K562 (cell line): ENCODE measurements at regions not wholly inside any gene's neighbourhood (a gene's known extent, or its start where the extent isn't known, plus 50 kb on each side); places are given as distances from the start of the nearest gene placed in this dataset.
A peak's percentile ranks its signal among the peaks of the same experiment; 100 is the strongest.

Source experiments
- ATAC-seq: fragments of 200-7000 bp; cut with Tn5 transposase; 3 replicates; pipeline ENCODE4 v1.9.1; 2020; ENCODE audit warnings: moderate library complexity
- BruUV-seq: library from RNA; stranded (reverse); fragments of 400-500 nt; replicated peaks from 2 replicates; lab custom pipeline; 2021; lab: Mats Ljungman, UMichigan
- CTCF ChIA-PET: fragments of 300-600 bp; formaldehyde crosslinking; extraction: SDS; loops from one replicate; lab custom pipeline; 2021; ENCODE audit warnings: low intra/inter-chr PET ratio; lab: Yijun Ruan, JAX
- POLR2A ChIA-PET: fragments of 300-600, 350-650 bp; sonication (Branson Sonifier 250); formaldehyde crosslinking; extraction: SDS; loops from one replicate; lab custom pipeline; 2021; ENCODE audit warnings: antibody characterized with exemption, inconsistent platforms; lab: Yijun Ruan, JAX
- DNase-seq, 4 experiments: peaks; one replicate each; pipeline versions ENCODE4 v3.0.0 to v3.0.0-alpha.2; 2011 to 2018; ENCODE audit warnings: low spot score in 3 of 4, mixed read lengths in 3 of 4; ENCODE audit errors: extremely low read depth in 1 of 4
- FAIRE-seq: peaks from 2 replicates; lab custom pipeline; 2011; peaks lifted over from hg19 to GRCh38; lab: Jason Lieb, UNC
- H2AFZ ChIP-seq: 2 replicates; pipeline ENCODE4 v1.6.0; 2011; ENCODE audit warnings: low read depth, low read length, control low read depth, inconsistent platforms
- H3K27ac ChIP-seq: fragments of 200-600 bp; 3 replicates; pipeline ENCODE4 v1.8.0; 2011; ENCODE audit warnings: low read depth, mild to moderate bottlenecking, control low read depth, inconsistent platforms, low read length, moderate library complexity, mixed read lengths; ENCODE audit errors: extremely low read depth
- H3K27me3 ChIP-seq, 2 experiments: fragments of 300-600 bp in 1 of 2; 2 replicates in 1 of 2; 3 replicates in 1 of 2; pipeline versions ENCODE4 v1.6.0 to v1.8.0; 2011; ENCODE audit warnings: inconsistent platforms in 2 of 2, low read length in 2 of 2, mild to moderate bottlenecking in 1 of 2, mixed read lengths in 1 of 2, moderate library complexity in 1 of 2; ENCODE audit not compliant: control insufficient read depth in 2 of 2, insufficient read depth in 2 of 2
- H3K36me3 ChIP-seq: fragments of 300-600 bp; 3 replicates; pipeline ENCODE4 v1.8.0; 2011; ENCODE audit warnings: mild to moderate bottlenecking, low read length, inconsistent platforms; ENCODE audit not compliant: control insufficient read depth, insufficient read depth
- H3K4me1 ChIP-seq, 2 experiments: fragments of 200-600 bp in 1 of 2; replicated peaks in 1 of 2; 2 replicates in 1 of 2; 3 replicates in 1 of 2; pipeline versions ENCODE4 v1.5.1 to v1.8.0; 2011; ENCODE audit warnings: inconsistent platforms in 2 of 2, low read length in 2 of 2, mild to moderate bottlenecking in 1 of 2, mixed read lengths in 1 of 2, moderate library complexity in 1 of 2; ENCODE audit not compliant: control insufficient read depth in 2 of 2, insufficient read depth in 2 of 2
- H3K4me2 ChIP-seq: 2 replicates; pipeline ENCODE4 v1.6.1; 2011; ENCODE audit warnings: low read length, control low read depth, inconsistent platforms, mixed read lengths; ENCODE audit not compliant: insufficient read depth
- H3K4me3 ChIP-seq: fragments of 200-600 bp; sonication (generic), shearing (Covaris generic); 2 replicates; pipeline ENCODE4 v1.5.1; 2016; ENCODE audit warnings: control low read depth, inconsistent platforms
- H3K79me2 ChIP-seq: fragments of 200-600 bp; 3 replicates; pipeline ENCODE4 v1.8.0; 2011; ENCODE audit warnings: low read length, inconsistent platforms; ENCODE audit not compliant: control insufficient read depth, insufficient read depth
- H3K9ac ChIP-seq, 2 experiments: 2 replicates each; pipeline versions ENCODE4 v1.6.0 to v1.6.1; 2011; ENCODE audit warnings: low read depth in 2 of 2, low read length in 2 of 2, control low read depth in 1 of 2, inconsistent platforms in 1 of 2, mild to moderate bottlenecking in 1 of 2, mixed read lengths in 1 of 2; ENCODE audit not compliant: insufficient read depth in 1 of 2
- H3K9me1 ChIP-seq: one replicate; pipeline ENCODE4 v1.6.0; 2011; ENCODE audit warnings: inconsistent platforms, mild to moderate bottlenecking, low read length, moderate library complexity; ENCODE audit not compliant: control insufficient read depth, insufficient read depth
- H3K9me3 ChIP-seq: replicated peaks from 2 replicates; pipeline ENCODE4 v1.5.1; 2011; ENCODE audit warnings: low read depth, low read length, inconsistent platforms; ENCODE audit not compliant: control insufficient read depth, insufficient read depth
- H4K20me1 ChIP-seq: replicated peaks from 2 replicates; pipeline ENCODE4 v1.6.1; 2011; ENCODE audit warnings: low read length, inconsistent platforms, mixed read lengths; ENCODE audit not compliant: control insufficient read depth, insufficient read depth
- ATF1 ChIP-seq, 2 experiments: fragments of 450-650 bp in 1 of 2; IDR thresholded peaks; 2 replicates each; pipeline ENCODE4 v1.6.1; 2016; ENCODE audit warnings: missing compliant biosample characterization in 1 of 2, missing genetic modification characterization in 1 of 2
- CBX8 ChIP-seq: fragments of 200-600 bp; sonication (generic); IDR thresholded peaks from 2 replicates; pipeline ENCODE4 v1.6.1; 2012; ENCODE audit warnings: borderline replicate concordance, mixed run types, low read depth, mild to moderate bottlenecking, moderate library complexity, mixed read lengths, low read length, control low read depth, inconsistent platforms; ENCODE audit not compliant: poor library complexity, severe bottlenecking; ENCODE audit errors: extremely low read depth
- CREB1 ChIP-seq, 2 experiments: sonication (generic) in 1 of 2; formaldehyde crosslinking in 1 of 2; IDR thresholded peaks; 2 replicates each; pipeline versions ENCODE4 v1.6.1 to v1.8.0; 2012 to 2022; ENCODE audit warnings: inconsistent platforms in 1 of 2, mild to moderate bottlenecking in 1 of 2, missing genetic modification reagents in 1 of 2, moderate library complexity in 1 of 2
- HNRNPUL1 ChIP-seq: fragments of 200-400 bp; formaldehyde crosslinking; IDR thresholded peaks from 2 replicates; pipeline ENCODE4 v1.6.1; 2017; ENCODE audit warnings: low read length
- KAT7 ChIP-seq: sonication (generic); formaldehyde crosslinking; IDR thresholded peaks from 2 replicates; pipeline ENCODE4 v1.8.0; 2022; ENCODE audit warnings: missing genetic modification reagents, mild to moderate bottlenecking, borderline replicate concordance
- MIER1 ChIP-seq: fragments of 450-650 bp; IDR thresholded peaks from 2 replicates; pipeline ENCODE4 v1.6.1; 2016; ENCODE audit warnings: antibody characterized with exemption, mild to moderate bottlenecking, low read depth
- NCOA6 ChIP-seq: fragments of 450-650 bp; IDR thresholded peaks from 2 replicates; pipeline ENCODE4 v1.6.1; 2017; ENCODE audit warnings: mild to moderate bottlenecking
- RAD21 ChIP-seq, 2 experiments: fragments of 250-450 bp in 1 of 2; fragments of 450-650 bp in 1 of 2; sonication (Bioruptor Pico) in 1 of 2; formaldehyde crosslinking in 1 of 2; IDR thresholded peaks in 1 of 2; conservative IDR thresholded peaks in 1 of 2; 2 replicates each; pipeline versions ENCODE4 v1.4.0 to v1.8.0; 2020 to 2022; ENCODE audit warnings: mild to moderate bottlenecking in 2 of 2, moderate library complexity in 1 of 2
- SETDB1 ChIP-seq: IDR thresholded peaks from one replicate; pipeline ENCODE4 v1.6.1; 2012; ENCODE audit warnings: low read length, control low read depth, inconsistent platforms
- SMC3 ChIP-seq: conservative IDR thresholded peaks from 2 replicates; pipeline ENCODE4 v1.6.1; 2011; ENCODE audit warnings: low read depth, low read length, improper control_type of control experiment; ENCODE audit not compliant: insufficient read depth
- WGBS: fragments of 100-300 bp; shearing (Covaris generic); methylation state at CpG from one replicate; pipeline ENCODE4 v1.1.6; 2016; ENCODE audit warnings: low coverage, mixed read lengths; ENCODE audit not compliant: insufficient coverage; ENCODE audit errors: missing lambda C conversion rate; 5-methylcytosine and 5-hydroxymethylcytosine counted together
- in situ Hi-C: fragments of 300-500 bp; cut with MboI; formaldehyde crosslinking; loops from 4 replicates; pipeline ENCODE4 v1.15.0; 2018; ENCODE audit warnings: inconsistent platforms, mixed read lengths
- intact Hi-C: fragments of 100-400 bp; cut with micrococcal nuclease; formaldehyde crosslinking; loops from 2 replicates; pipeline ENCODE4 v1.14.2; 2022
- TF ChIP-seq, protein P1 (sequence below), 2 experiments: fragments of 450-650 bp in 1 of 2; sonication (generic) in 1 of 2; formaldehyde crosslinking in 1 of 2; IDR thresholded peaks in 1 of 2; conservative IDR thresholded peaks in 1 of 2; 2 replicates each; pipeline versions ENCODE4 v1.6.1 to v1.8.1; 2016 to 2023; ENCODE audit warnings: mild to moderate bottlenecking in 2 of 2, moderate library complexity in 2 of 2, inconsistent platforms in 1 of 2, missing genetic modification reagents in 1 of 2
- TF ChIP-seq, protein P2 (sequence below), 3 experiments: IDR thresholded peaks in 2 of 3; conservative IDR thresholded peaks in 1 of 3; 2 replicates each; pipeline ENCODE4 v1.5.1; 2011 to 2012; ENCODE audit warnings: low read length in 3 of 3, mild to moderate bottlenecking in 3 of 3, control low read depth in 2 of 3, improper control_type of control experiment in 1 of 3, inconsistent platforms in 1 of 3, low read depth in 1 of 3, mixed read lengths in 1 of 3, moderate library complexity in 1 of 3; ENCODE audit not compliant: insufficient read depth in 2 of 3

DNA sequence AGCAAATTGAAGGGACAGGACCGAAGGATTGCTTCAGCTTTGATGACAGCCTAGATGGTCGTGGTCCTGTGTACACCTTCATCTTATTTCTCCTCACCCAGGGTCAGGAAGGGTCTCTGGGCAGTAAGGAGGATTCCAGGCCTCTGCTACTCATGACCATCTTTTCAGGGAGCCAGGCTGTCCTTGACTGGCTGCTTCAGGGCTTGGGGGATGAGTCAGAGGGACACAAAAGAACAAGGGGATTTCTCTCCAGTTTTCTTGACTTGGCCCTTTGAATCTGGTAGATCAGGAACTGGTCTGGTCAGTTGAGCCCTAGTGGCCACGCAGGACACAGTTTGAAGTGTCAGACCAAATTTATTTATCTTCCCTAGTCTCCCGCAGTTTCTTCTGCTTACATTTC, 402.1 kb upstream of the CHD6 start:
- Histone ChIP-seq H3K79me2 (no peaks in the 10 kb centered on the region), H3K27ac (no peak overlapping the region), H3K4me3 (no peak overlapping the region), H3K36me3 (no peaks in the 10 kb centered on the region), H3K9me1 (no peaks in the 10 kb centered on the region), H2AFZ (no peak overlapping the region), H3K4me2 (no peak overlapping the region), H3K9me3 (no peaks in the 10 kb centered on the region), H3K4me1 (no peaks in the 10 kb centered on the region), H3K27me3 (no peaks in the 10 kb centered on the region), H4K20me1 (no peaks in the 10 kb centered on the region), H3K9ac (no peak overlapping the region)
- in situ Hi-C loops (no loop called here), intact Hi-C loops (loop anchor here (10.0 kb wide), 1 partner anchor 1164 kb away; the partner anchor contains the start of gene PTPRT)
- FAIRE-seq = no peak
- no TSS peak for BruUV-seq
- CTCF ChIA-PET = no interaction called here
- no peak for ATAC-seq
- TF ChIP-seq MIER1 (no peak), SETDB1 (no peak), NCOA6 (no peak), CBX8 (no peak), KAT7 (no peak)
- DNase-seq = no peak
- POLR2A ChIA-PET = no interaction called here
- WGBS = 2% methylated on average over 4 of the region's 4 CpGs

GRCh38 chr20:42018979-42019378, 400.8 kb upstream of the CHD6 start:
- CTCF ChIA-PET = no interaction called here
- no peak for FAIRE-seq
- TF ChIP-seq, protein P1, sequence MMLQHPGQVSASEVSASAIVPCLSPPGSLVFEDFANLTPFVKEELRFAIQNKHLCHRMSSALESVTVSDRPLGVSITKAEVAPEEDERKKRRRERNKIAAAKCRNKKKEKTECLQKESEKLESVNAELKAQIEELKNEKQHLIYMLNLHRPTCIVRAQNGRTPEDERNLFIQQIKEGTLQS (IDR thresholded peaks at IDR 0.05) = 0 out of 2 replicates have a peak, but pooled peaks have one; percentile 12
- TF ChIP-seq, protein P1 (CRISPR knock-in tag; conservative IDR thresholded peaks at IDR 0.05) = no peak
- TF ChIP-seq, protein P2, sequence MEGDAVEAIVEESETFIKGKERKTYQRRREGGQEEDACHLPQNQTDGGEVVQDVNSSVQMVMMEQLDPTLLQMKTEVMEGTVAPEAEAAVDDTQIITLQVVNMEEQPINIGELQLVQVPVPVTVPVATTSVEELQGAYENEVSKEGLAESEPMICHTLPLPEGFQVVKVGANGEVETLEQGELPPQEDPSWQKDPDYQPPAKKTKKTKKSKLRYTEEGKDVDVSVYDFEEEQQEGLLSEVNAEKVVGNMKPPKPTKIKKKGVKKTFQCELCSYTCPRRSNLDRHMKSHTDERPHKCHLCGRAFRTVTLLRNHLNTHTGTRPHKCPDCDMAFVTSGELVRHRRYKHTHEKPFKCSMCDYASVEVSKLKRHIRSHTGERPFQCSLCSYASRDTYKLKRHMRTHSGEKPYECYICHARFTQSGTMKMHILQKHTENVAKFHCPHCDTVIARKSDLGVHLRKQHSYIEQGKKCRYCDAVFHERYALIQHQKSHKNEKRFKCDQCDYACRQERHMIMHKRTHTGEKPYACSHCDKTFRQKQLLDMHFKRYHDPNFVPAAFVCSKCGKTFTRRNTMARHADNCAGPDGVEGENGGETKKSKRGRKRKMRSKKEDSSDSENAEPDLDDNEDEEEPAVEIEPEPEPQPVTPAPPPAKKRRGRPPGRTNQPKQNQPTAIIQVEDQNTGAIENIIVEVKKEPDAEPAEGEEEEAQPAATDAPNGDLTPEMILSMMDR (IDR thresholded peaks at IDR 0.05 in 2 of 3, conservative IDR thresholded peaks at IDR 0.05 in 1 of 3; ENCODE audit: insufficient read depth in 2 of 3, low read depth in 1 of 3, low read length in 3 of 3) = peak; percentile 32 to 54 (median 44); a peak in 3 of 6 replicates
- TF ChIP-seq HNRNPUL1 (no peak), CREB1 (IDR thresholded peaks at IDR 0.05) (peak; percentile 35; the same call in 1 of the 2 replicates), CREB1 (CRISPR knock-in tag; IDR thresholded peaks at IDR 0.05) (no peak), RAD21 (CRISPR knock-in tag; conservative IDR thresholded peaks at IDR 0.05 in 1 of 2, IDR thresholded peaks at IDR 0.05 in 1 of 2) (0 out of 4 replicates have a peak, but pooled peaks of 1 of the 2 experiments have one; percentile 4), ATF1 (CRISPR knock-in tag; IDR thresholded peaks at IDR 0.05) (no peak), ATF1 (tag; IDR thresholded peaks at IDR 0.05) (0 out of 2 replicates have a peak, but pooled peaks have one; percentile 11), SMC3 (0 out of 2 replicates have a peak, but pooled peaks have one; percentile 33)

More at GRCh38 chr20:42018979-42019378, 400.8 kb upstream of the CHD6 start:
- H2AFZ ChIP-seq = no peak overlapping the region
- in situ Hi-C loops (no loop called here), intact Hi-C loops (no loop called here)
- no peaks in the 10 kb centered on the region for H3K79me2 ChIP-seq
- no peaks in the 10 kb centered on the region for H3K9me1 ChIP-seq
- BruUV-seq = no TSS peak
- H3K4me1 ChIP-seq = no peaks in the 10 kb centered on the region
- ATAC-seq (peak; percentile 67; the same call in 2 of the 3 replicates), DNase-seq (peak in 3 of 4 experiments; percentile 13 to 32 (median 17))
- no peak overlapping the region for H3K4me2 ChIP-seq
- no peak overlapping the region for H3K9ac ChIP-seq
- H3K27me3 ChIP-seq = no peaks in the 10 kb centered on the region
- POLR2A ChIA-PET = interaction anchor here (0.5 kb wide), 1 partner anchor 1378 kb away, joined by 3 read pairs; no protein-coding TSS in a partner anchor
- no peaks in the 10 kb centered on the region for H4K20me1 ChIP-seq
- no peak overlapping the region for H3K4me3 ChIP-seq
- no peaks in the 10 kb centered on the region for H3K36me3 ChIP-seq
- no peaks in the 10 kb centered on the region for H3K9me3 ChIP-seq
- H3K27ac ChIP-seq = no peak overlapping the region
